Head of caudate nucleus (tissue), 42 donors: ENCODE measurements at regions not wholly inside any gene's neighbourhood (a gene's known extent, or its start where the extent isn't known, plus 50 kb on each side); places are given as distances from the start of the nearest gene placed in this dataset.
"Not testable (repeated sequence)": the region's sequence is repeated elsewhere in the genome, so short reads cannot be mapped to it uniquely, and the experiment has no call there.

ENCODE experiments used
- DNase-seq, 42 donors: peaks; one replicate each; pipeline versions ENCODE4 v3.0.0 to v3.0.0-alpha.2; 2020 to 2021; ENCODE audit warnings: mixed read lengths in 7 of 42
- intact Hi-C: fragments of 100-400 bp; cut with DNase I; formaldehyde crosslinking; loops from one replicate; pipeline ENCODE4 v1.15.0; 2022

GRCh38 chr5:114089259-114089658 is 272.6 kb upstream of the KCNN2 start:
- no peak for DNase-seq

GRCh38 chr5:114097570-114097969 is 264.3 kb upstream of the KCNN2 start:
- no peak for DNase-seq
- intact Hi-C loops, result no loop called here

More at GRCh38 chr5:114089259-114089658, 272.6 kb upstream of the KCNN2 start:
- intact Hi-C loops, result no loop called here

GRCh38 chr5:114099161-114099560 is 262.7 kb upstream of the KCNN2 start:
- intact Hi-C loops, result no loop called here
- no peak for DNase-seq

- DNase-seq, result peak in 5 of 42 donors; percentile 10 to 22 (median 15)
- intact Hi-C loops, result no loop called here
Observed at GRCh38 chr5:114101153-114101552, 260.7 kb upstream of the KCNN2 start.

- DNase-seq, result no peak
- intact Hi-C loops, result no loop called here
Observed at GRCh38 chr5:114113604-114114003, 248.3 kb upstream of the KCNN2 start.

GRCh38 chr5:114116981-114117380 is 244.9 kb upstream of the KCNN2 start:
- DNase-seq, result no peak
- intact Hi-C loops, result no loop called here

GRCh38 chr5:114118511-114118910 is 243.4 kb upstream of the KCNN2 start:
- DNase-seq, result no peak
- intact Hi-C loops, result no loop called here

GRCh38 chr5:114120166-114120565 is 241.7 kb upstream of the KCNN2 start:
- DNase-seq, result no peak
- intact Hi-C loops, result no loop called here

GRCh38 chr5:114122852-114123251 is 239.0 kb upstream of the KCNN2 start:
- no peak for DNase-seq
- intact Hi-C loops, result no loop called here

- no peak for DNase-seq
- intact Hi-C loops, result no loop called here
Observed at GRCh38 chr5:114123654-114124053, 238.2 kb upstream of the KCNN2 start.

GRCh38 chr5:114146398-114146797 is 215.5 kb upstream of the KCNN2 start:
- intact Hi-C loops, result no loop called here
- no peak for DNase-seq

GRCh38 chr5:114148253-114148652 is 213.6 kb upstream of the KCNN2 start:
- intact Hi-C loops, result no loop called here
- DNase-seq, result no peak

- DNase-seq, intact Hi-C loops: not testable (repeated sequence)
Observed at GRCh38 chr5:114148728-114149127, 213.1 kb upstream of the KCNN2 start.

GRCh38 chr5:114152656-114153360 is 209.1 kb upstream of the KCNN2 start:
- DNase-seq, result no peak
- intact Hi-C loops, result no loop called here

- DNase-seq, result no peak
- intact Hi-C loops, result no loop called here
Observed at GRCh38 chr5:114153392-114153791, 208.5 kb upstream of the KCNN2 start.

GRCh38 chr5:114153833-114154232 is 208.0 kb upstream of the KCNN2 start:
- DNase-seq, result no peak
- intact Hi-C loops, result no loop called here

- intact Hi-C loops, result no loop called here
- no peak for DNase-seq
Observed at GRCh38 chr5:114166081-114166480, 195.8 kb upstream of the KCNN2 start.

GRCh38 chr5:114174131-114174530 is 187.7 kb upstream of the KCNN2 start:
- intact Hi-C loops, result no loop called here

GRCh38 chr5:114174837-114175236 is 187.0 kb upstream of the KCNN2 start:
- no peak for DNase-seq
- intact Hi-C loops, result no loop called here

More at GRCh38 chr5:114174131-114174530, 187.7 kb upstream of the KCNN2 start:
- DNase-seq, result no peak

GRCh38 chr5:114176356-114176755 is 185.5 kb upstream of the KCNN2 start:
- intact Hi-C loops, result no loop called here

GRCh38 chr5:114179134-114179533 is 182.7 kb upstream of the KCNN2 start:
- no peak for DNase-seq
- intact Hi-C loops, result no loop called here

More at GRCh38 chr5:114176356-114176755, 185.5 kb upstream of the KCNN2 start:
- DNase-seq, result no peak
